Keratinocyte (primary cell): ENCODE measurements at regions not wholly inside any gene's neighbourhood (a gene's known extent, or its start where the extent isn't known, plus 50 kb on each side); places are given as distances from the start of the nearest gene placed in this dataset.

Source experiments
- DNase-seq: peaks from one replicate; pipeline ENCODE4 v3.0.0-alpha.2; 2011; ENCODE audit warnings: low read depth, missing footprints, low spot score
- FAIRE-seq: peaks from 2 replicates; lab custom pipeline; 2011; peaks lifted over from hg19 to GRCh38; lab: Jason Lieb, UNC
- H2AFZ ChIP-seq: 2 replicates; pipeline ENCODE4 v1.6.0; 2012; ENCODE audit warnings: low read length, control low read depth, inconsistent platforms; ENCODE audit not compliant: control insufficient read depth
- H3K27ac ChIP-seq: 2 replicates; pipeline ENCODE4 v1.5.1; 2011; ENCODE audit warnings: low read length; ENCODE audit not compliant: control insufficient read depth, insufficient read depth
- H3K27me3 ChIP-seq: 3 replicates; pipeline ENCODE4 v1.6.0; 2011; ENCODE audit warnings: low read length; ENCODE audit not compliant: control insufficient read depth, insufficient read depth; ENCODE audit errors: extremely low read depth
- H3K36me3 ChIP-seq, 2 experiments: 2 replicates in 1 of 2; 3 replicates in 1 of 2; pipeline ENCODE4 v1.5.1; 2011; ENCODE audit warnings: low read length in 2 of 2, mild to moderate bottlenecking in 1 of 2; ENCODE audit not compliant: control insufficient read depth in 2 of 2, insufficient read depth in 2 of 2; ENCODE audit errors: extremely low read depth in 1 of 2
- H3K4me1 ChIP-seq: 3 replicates; pipeline ENCODE4 v1.5.1; 2011; ENCODE audit warnings: low read length; ENCODE audit not compliant: control insufficient read depth, insufficient read depth; ENCODE audit errors: extremely low read depth
- H3K4me2 ChIP-seq: 3 replicates; pipeline ENCODE4 v1.6.0; 2011; ENCODE audit warnings: low read depth, low read length; ENCODE audit not compliant: control insufficient read depth, insufficient read depth; ENCODE audit errors: extremely low read depth
- H3K4me3 ChIP-seq, 3 experiments: fragments of 200-600 bp in 1 of 3; sonication (generic) in 1 of 3; 2 replicates in 2 of 3; 3 replicates in 1 of 3; pipeline ENCODE4 v1.5.1; 2011 to 2016; ENCODE audit warnings: low read length in 3 of 3, mild to moderate bottlenecking in 3 of 3, control low read depth in 2 of 3, inconsistent platforms in 1 of 3, low read depth in 1 of 3, mixed read lengths in 1 of 3, mixed run types in 1 of 3, moderate library complexity in 1 of 3; ENCODE audit not compliant: control insufficient read depth in 2 of 3, insufficient read depth in 2 of 3; ENCODE audit errors: extremely low read depth in 1 of 3
- H3K79me2 ChIP-seq: 2 replicates; pipeline ENCODE4 v1.6.0; 2012; ENCODE audit warnings: low read length; ENCODE audit not compliant: control insufficient read depth, insufficient read depth
- H3K9ac ChIP-seq: 3 replicates; pipeline ENCODE4 v1.6.0; 2011; ENCODE audit warnings: low read length; ENCODE audit not compliant: control insufficient read depth, insufficient read depth; ENCODE audit errors: extremely low read depth
- H3K9me1 ChIP-seq: 3 replicates; pipeline ENCODE4 v1.6.0; 2011; ENCODE audit warnings: low read length; ENCODE audit not compliant: control insufficient read depth, insufficient read depth; ENCODE audit errors: extremely low read depth
- H3K9me3 ChIP-seq: 2 replicates; pipeline ENCODE4 v1.5.1; 2012; ENCODE audit warnings: low read depth, low read length; ENCODE audit not compliant: control insufficient read depth
- H4K20me1 ChIP-seq: 3 replicates; pipeline ENCODE4 v1.6.0; 2011; ENCODE audit warnings: low read length; ENCODE audit not compliant: control insufficient read depth, insufficient read depth; ENCODE audit errors: extremely low read depth
- CTCF ChIP-seq, 3 experiments: IDR thresholded peaks in 1 of 3; conservative IDR thresholded peaks in 1 of 3; optimal IDR thresholded peaks in 1 of 3; 2 replicates in 2 of 3; 3 replicates in 1 of 3; pipeline versions ENCODE3 to v1.5.1; 2011; ENCODE audit warnings: low read length in 3 of 3, mild to moderate bottlenecking in 3 of 3, moderate library complexity in 2 of 3, control low read depth in 1 of 3, inconsistent platforms in 1 of 3; ENCODE audit not compliant: insufficient read depth in 2 of 3; ENCODE audit errors: extremely low read depth in 1 of 3
- EZH2 ChIP-seq: IDR thresholded peaks from one replicate; pipeline ENCODE4 v1.6.1; 2012; ENCODE audit warnings: inconsistent platforms, mild to moderate bottlenecking, low read length, moderate library complexity
- dilution Hi-C: fragments of 300-500 bp; cut with MboI; formaldehyde crosslinking; loops from one replicate; pipeline ENCODE4 v1.7.0; 2020; ENCODE audit warnings: low sequenced_read_pairs; ENCODE audit not compliant: extremely low pct_ligation_motif_present

- Histone ChIP-seq H3K9ac (no peak overlapping the region), H3K4me1 (no peaks in the 10 kb centered on the region), H3K9me3 (no peaks in the 10 kb centered on the region), H3K4me2 (no peak overlapping the region), H3K4me3 (no peak overlapping the region), H3K79me2 (no peaks in the 10 kb centered on the region), H3K27ac (no peak overlapping the region), H3K27me3 (no peaks in the 10 kb centered on the region), H2AFZ (no peak overlapping the region), H3K9me1 (no peaks in the 10 kb centered on the region), H4K20me1 (no peaks in the 10 kb centered on the region), H3K36me3 (no peaks in the 10 kb centered on the region)
- TF ChIP-seq CTCF (optimal IDR thresholded peaks at IDR 0.05 in 1 of 3, IDR thresholded peaks at IDR 0.05 in 1 of 3, conservative IDR thresholded peaks at IDR 0.05 in 1 of 3; ENCODE audit: extremely low read depth in 1 of 3, insufficient read depth in 2 of 3, low read length in 3 of 3) (no peak), EZH2 (no peak)
- FAIRE-seq = no peak
- DNase-seq = no peak
- dilution Hi-C loops = no loop called here
Observed at GRCh38 chr6:127032971-127033370, 85.5 kb upstream of the RSPO3 start.

- H3K9me1 ChIP-seq = no peaks in the 10 kb centered on the region
- H3K27ac ChIP-seq = no peak overlapping the region
- no peak overlapping the region for H3K4me3 ChIP-seq
- H3K9me3 ChIP-seq = no peaks in the 10 kb centered on the region
- no peak for DNase-seq
- H4K20me1 ChIP-seq = no peaks in the 10 kb centered on the region
- H2AFZ ChIP-seq = no peak overlapping the region
- peak; percentile 66 for FAIRE-seq
- dilution Hi-C loops = no loop called here
- H3K9ac ChIP-seq = no peak overlapping the region
- no peaks in the 10 kb centered on the region for H3K79me2 ChIP-seq
- H3K4me1 ChIP-seq = peaks cover 7% of the 10 kb centered on the region
- no peaks in the 10 kb centered on the region for H3K36me3 ChIP-seq
- no peak overlapping the region for H3K4me2 ChIP-seq
- no peak for TF ChIP-seq EZH2
- no peak for TF ChIP-seq CTCF (optimal IDR thresholded peaks at IDR 0.05 in 1 of 3, IDR thresholded peaks at IDR 0.05 in 1 of 3, conservative IDR thresholded peaks at IDR 0.05 in 1 of 3; ENCODE audit: extremely low read depth in 1 of 3, insufficient read depth in 2 of 3, low read length in 3 of 3)
- no peaks in the 10 kb centered on the region for H3K27me3 ChIP-seq
Observed at GRCh38 chr6:127051571-127052260, 66.8 kb upstream of the RSPO3 start.
